Osteoblast (primary cell): ENCODE measurements at regions not wholly inside any gene's neighbourhood (a gene's known extent, or its start where the extent isn't known, plus 50 kb on each side); places are given as distances from the start of the nearest gene placed in this dataset.

Source experiments
- DNase-seq: peaks from one replicate; pipeline ENCODE4 v3.0.0; 2011; ENCODE audit warnings: low spot score, mixed read lengths; ENCODE audit not compliant: insufficient read length; ENCODE audit errors: missing footprints
- H2AFZ ChIP-seq: 2 replicates; pipeline ENCODE4 v1.6.0; 2011; ENCODE audit warnings: mild to moderate bottlenecking, low read length
- H3K27ac ChIP-seq: 2 replicates; pipeline ENCODE4 v1.5.1; 2011; ENCODE audit warnings: mild to moderate bottlenecking, low read depth, low read length, moderate library complexity
- H3K27me3 ChIP-seq: 2 replicates; pipeline ENCODE4 v1.6.0; 2012; ENCODE audit warnings: mild to moderate bottlenecking, control low read depth, inconsistent platforms, low read length, moderate library complexity; ENCODE audit not compliant: insufficient read depth
- H3K36me3 ChIP-seq: 2 replicates; pipeline ENCODE4 v1.5.1; 2011; ENCODE audit warnings: mild to moderate bottlenecking, low read length, control low read depth, moderate library complexity; ENCODE audit not compliant: insufficient read depth
- H3K4me1 ChIP-seq: 2 replicates; pipeline ENCODE4 v1.5.1; 2011; ENCODE audit warnings: mild to moderate bottlenecking, low read length, control low read depth, moderate library complexity; ENCODE audit not compliant: insufficient read depth
- H3K4me2 ChIP-seq: 2 replicates; pipeline ENCODE4 v1.6.0; 2011; ENCODE audit warnings: mild to moderate bottlenecking, low read length; ENCODE audit not compliant: insufficient read depth
- H3K4me3 ChIP-seq: fragments of 200-600 bp; sonication (generic); 3 replicates; pipeline ENCODE4 v1.5.1; 2012; ENCODE audit warnings: mild to moderate bottlenecking, low read length, inconsistent platforms; ENCODE audit not compliant: insufficient read depth
- H3K79me2 ChIP-seq: 2 replicates; pipeline ENCODE4 v1.6.0; 2012; ENCODE audit warnings: mild to moderate bottlenecking, low read length, control low read depth, inconsistent platforms; ENCODE audit not compliant: insufficient read depth
- H3K9me3 ChIP-seq: 2 replicates; pipeline ENCODE4 v1.5.1; 2011; ENCODE audit warnings: low read depth, low read length, control low read depth
- H4K20me1 ChIP-seq: 2 replicates; pipeline ENCODE4 v1.6.0; 2012; ENCODE audit warnings: mild to moderate bottlenecking, low read length, control low read depth; ENCODE audit not compliant: insufficient read depth
- TF ChIP-seq, protein P1 (sequence below): IDR thresholded peaks from 2 replicates; pipeline ENCODE4 v1.5.1; 2011; ENCODE audit warnings: mild to moderate bottlenecking, low read depth, low read length, moderate library complexity; ENCODE audit errors: extremely low read depth

DNA sequence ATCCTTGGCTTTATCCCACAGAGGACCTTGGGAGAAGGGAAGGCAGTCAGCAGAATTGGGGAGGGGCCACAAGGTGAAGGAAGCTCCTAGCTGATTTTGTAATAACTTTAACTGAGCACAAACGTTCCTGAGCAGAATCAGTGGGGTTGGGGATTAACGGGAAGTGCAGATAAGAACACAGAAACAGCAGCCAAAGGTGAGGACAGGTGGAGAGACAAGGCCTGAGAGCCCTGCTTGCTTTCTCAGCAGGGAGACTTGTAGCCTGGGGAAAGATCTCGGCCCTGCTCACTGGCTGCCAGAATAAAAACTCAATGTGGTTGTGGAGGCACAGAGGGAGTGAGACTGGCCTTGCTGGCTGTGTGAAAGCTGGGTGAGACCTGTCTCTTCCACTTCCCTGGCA, 265.2 kb upstream of the FAT3 start:
- H3K4me1 ChIP-seq: no peaks in the 10 kb centered on the region
- no peak overlapping the region for H3K4me3 ChIP-seq
- H4K20me1 ChIP-seq: no peaks in the 10 kb centered on the region
- no peaks in the 10 kb centered on the region for H3K79me2 ChIP-seq
- no peak overlapping the region for H3K27ac ChIP-seq
- no peaks in the 10 kb centered on the region for H3K36me3 ChIP-seq
- no peak overlapping the region for H3K4me2 ChIP-seq
- no peaks in the 10 kb centered on the region for H3K9me3 ChIP-seq
- H3K27me3 ChIP-seq: no peaks in the 10 kb centered on the region
- no peak overlapping the region for H2AFZ ChIP-seq
- DNase-seq: no peak
- TF ChIP-seq, protein P1, sequence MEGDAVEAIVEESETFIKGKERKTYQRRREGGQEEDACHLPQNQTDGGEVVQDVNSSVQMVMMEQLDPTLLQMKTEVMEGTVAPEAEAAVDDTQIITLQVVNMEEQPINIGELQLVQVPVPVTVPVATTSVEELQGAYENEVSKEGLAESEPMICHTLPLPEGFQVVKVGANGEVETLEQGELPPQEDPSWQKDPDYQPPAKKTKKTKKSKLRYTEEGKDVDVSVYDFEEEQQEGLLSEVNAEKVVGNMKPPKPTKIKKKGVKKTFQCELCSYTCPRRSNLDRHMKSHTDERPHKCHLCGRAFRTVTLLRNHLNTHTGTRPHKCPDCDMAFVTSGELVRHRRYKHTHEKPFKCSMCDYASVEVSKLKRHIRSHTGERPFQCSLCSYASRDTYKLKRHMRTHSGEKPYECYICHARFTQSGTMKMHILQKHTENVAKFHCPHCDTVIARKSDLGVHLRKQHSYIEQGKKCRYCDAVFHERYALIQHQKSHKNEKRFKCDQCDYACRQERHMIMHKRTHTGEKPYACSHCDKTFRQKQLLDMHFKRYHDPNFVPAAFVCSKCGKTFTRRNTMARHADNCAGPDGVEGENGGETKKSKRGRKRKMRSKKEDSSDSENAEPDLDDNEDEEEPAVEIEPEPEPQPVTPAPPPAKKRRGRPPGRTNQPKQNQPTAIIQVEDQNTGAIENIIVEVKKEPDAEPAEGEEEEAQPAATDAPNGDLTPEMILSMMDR: no peak

DNA sequence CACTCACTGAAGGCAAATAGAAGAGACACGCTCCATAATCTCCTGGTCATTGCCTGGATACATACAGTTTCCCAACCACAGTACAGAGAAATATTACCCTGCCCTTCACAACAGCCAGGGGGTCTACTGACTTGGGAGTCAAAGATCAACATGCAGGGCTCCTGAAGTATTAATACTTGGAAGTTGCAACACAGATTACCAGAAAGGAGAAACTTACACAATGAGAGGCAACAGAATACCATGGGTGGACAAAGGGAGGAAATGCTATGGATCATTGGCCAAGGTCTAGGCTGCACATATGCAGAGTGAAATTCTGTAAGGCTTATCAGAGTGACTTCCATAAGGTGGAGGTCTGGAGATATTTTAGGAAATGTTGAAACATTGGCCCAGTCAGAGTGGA, 267.9 kb upstream of the FAT3 start:
- H3K79me2 ChIP-seq: no peaks in the 10 kb centered on the region
- TF ChIP-seq, protein P1: no peak
- no peak overlapping the region for H3K27ac ChIP-seq
- no peak for DNase-seq
- H3K36me3 ChIP-seq: no peaks in the 10 kb centered on the region
- no peaks in the 10 kb centered on the region for H3K27me3 ChIP-seq
- H2AFZ ChIP-seq: no peak overlapping the region
- H3K4me3 ChIP-seq: no peak overlapping the region
- H3K9me3 ChIP-seq: no peaks in the 10 kb centered on the region
- no peaks in the 10 kb centered on the region for H4K20me1 ChIP-seq
- H3K4me1 ChIP-seq: no peaks in the 10 kb centered on the region
- no peak overlapping the region for H3K4me2 ChIP-seq

DNA sequence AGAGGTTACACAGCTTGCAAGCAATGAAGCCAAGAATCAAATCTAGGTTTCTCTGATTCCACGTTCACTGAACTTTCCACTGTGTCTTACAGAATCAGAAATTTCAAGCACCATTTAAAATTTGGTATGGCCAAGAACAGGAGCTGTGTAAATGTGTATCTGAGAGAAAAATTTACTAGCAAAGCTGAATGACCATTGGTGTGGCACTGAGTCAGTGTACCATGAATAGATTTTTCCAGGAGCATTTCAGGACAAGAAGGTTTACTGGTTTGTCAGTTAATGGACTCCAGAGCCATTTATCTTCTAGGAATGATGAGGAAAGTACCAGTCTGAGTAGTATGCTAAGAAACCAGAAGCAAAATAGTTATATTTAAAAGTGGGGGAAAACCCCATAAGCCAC, 269.4 kb upstream of the FAT3 start:
- H4K20me1 ChIP-seq: no peaks in the 10 kb centered on the region
- no peak overlapping the region for H2AFZ ChIP-seq
- H3K27me3 ChIP-seq: no peaks in the 10 kb centered on the region
- H3K79me2 ChIP-seq: no peaks in the 10 kb centered on the region
- H3K4me3 ChIP-seq: no peak overlapping the region
- H3K27ac ChIP-seq: no peak overlapping the region
- no peaks in the 10 kb centered on the region for H3K36me3 ChIP-seq
- no peaks in the 10 kb centered on the region for H3K9me3 ChIP-seq
- no peaks in the 10 kb centered on the region for H3K4me1 ChIP-seq
- TF ChIP-seq, protein P1: no peak
- H3K4me2 ChIP-seq: no peak overlapping the region
- DNase-seq: no peak

DNA sequence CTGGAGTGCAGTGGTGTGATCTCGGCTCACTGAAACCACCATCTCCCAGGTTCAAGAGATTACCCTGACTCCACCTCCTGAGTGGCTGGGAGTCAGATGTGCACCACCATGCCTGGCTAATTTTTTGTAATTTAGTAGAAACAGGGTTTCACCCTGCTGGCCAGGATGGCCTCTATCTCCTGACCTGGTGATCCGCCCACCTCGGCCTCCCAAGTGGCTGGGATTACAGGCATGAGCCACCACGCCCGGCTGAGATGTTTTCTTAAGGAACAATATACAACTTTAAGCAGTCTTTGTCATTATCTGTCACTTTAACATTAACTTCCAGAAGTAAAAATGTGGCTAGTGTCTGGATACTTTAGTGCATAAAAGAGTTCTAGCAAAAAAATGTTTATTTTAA, 272.6 kb upstream of the FAT3 start:
- Histone ChIP-seq H3K9me3 (no peaks in the 10 kb centered on the region), H3K79me2 (no peaks in the 10 kb centered on the region), H3K4me3 (no peak overlapping the region), H3K36me3 (no peaks in the 10 kb centered on the region), H3K4me1 (no peaks in the 10 kb centered on the region), H4K20me1 (no peaks in the 10 kb centered on the region), H3K27ac (no peak overlapping the region), H2AFZ (no peak overlapping the region), H3K27me3 (no peaks in the 10 kb centered on the region), H3K4me2 (no peak overlapping the region)
- TF ChIP-seq, protein P1: no peak
- DNase-seq: no peak
